ENCODE measurements at regions not wholly inside any gene's neighbourhood (a gene's known extent, or its start where the extent isn't known, plus 50 kb on each side); places are given as distances from the start of the nearest gene placed in this dataset.

DNA sequence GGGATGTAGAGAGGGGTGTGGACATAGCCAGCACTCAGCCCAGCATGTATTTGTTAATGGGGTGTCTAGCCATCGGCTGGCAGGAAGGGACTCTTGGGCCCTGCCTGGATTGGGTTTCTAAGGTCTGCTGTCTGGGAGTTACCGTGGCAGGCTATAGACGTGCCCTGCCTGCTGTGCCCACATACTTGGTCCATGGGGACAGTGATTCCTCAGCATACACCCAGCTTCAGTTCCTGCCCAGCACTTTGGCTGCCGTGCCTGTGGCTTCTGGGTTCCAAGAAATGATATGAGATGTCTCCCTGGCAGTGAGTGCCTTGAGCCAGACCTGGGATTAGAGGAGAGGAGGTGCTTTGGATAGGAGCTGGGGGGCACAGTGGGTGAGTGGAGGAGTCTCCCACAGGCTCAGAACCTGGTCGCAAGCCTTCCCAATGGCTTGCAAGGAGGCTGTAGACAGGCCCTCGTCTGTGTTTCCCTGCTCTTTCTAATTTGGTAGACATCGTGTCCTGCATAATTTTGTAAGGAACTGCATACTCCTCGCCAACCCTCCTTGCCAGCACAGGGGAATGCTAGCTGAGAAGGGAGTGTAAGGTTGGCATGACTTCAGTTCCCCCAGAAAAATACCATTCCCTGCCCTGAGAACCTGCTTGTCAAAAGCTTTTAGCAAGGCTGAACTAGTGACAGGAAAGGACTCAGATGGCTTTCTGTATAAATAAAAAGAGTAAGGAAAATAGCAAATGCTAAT is 287.9 kb downstream of the ZSWIM6 start:
- TF ChIP-seq, protein P1, sequence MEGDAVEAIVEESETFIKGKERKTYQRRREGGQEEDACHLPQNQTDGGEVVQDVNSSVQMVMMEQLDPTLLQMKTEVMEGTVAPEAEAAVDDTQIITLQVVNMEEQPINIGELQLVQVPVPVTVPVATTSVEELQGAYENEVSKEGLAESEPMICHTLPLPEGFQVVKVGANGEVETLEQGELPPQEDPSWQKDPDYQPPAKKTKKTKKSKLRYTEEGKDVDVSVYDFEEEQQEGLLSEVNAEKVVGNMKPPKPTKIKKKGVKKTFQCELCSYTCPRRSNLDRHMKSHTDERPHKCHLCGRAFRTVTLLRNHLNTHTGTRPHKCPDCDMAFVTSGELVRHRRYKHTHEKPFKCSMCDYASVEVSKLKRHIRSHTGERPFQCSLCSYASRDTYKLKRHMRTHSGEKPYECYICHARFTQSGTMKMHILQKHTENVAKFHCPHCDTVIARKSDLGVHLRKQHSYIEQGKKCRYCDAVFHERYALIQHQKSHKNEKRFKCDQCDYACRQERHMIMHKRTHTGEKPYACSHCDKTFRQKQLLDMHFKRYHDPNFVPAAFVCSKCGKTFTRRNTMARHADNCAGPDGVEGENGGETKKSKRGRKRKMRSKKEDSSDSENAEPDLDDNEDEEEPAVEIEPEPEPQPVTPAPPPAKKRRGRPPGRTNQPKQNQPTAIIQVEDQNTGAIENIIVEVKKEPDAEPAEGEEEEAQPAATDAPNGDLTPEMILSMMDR (IDR thresholded peaks at IDR 0.05), result no peak
- TF ChIP-seq POLR2A (IDR thresholded peaks at IDR 0.05), result no peak
